ENCODE measurements at regions not wholly inside any gene's neighbourhood (a gene's known extent, or its start where the extent isn't known, plus 50 kb on each side); places are given as distances from the start of the nearest gene placed in this dataset.

DNA sequence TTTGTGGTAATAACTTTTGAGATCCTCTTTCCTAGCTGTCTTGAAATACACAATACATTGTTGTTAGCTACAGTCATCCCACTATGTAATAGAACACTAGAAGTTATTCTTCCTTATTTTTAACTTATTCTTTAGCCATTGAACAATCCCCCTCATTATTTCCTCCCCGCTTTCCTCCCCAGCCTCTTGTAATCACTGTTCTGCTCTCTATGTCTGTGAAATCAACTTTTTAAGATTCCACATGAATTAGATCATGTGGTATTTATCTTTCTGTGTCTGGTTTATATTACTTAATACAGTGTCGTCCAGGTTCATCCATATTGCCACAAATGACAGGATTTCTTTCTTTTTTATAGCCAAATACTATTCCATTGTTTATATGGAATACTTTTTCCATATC is 72.9 kb downstream of the SLC10A2 start:
- DNase-seq: no peak

DNA sequence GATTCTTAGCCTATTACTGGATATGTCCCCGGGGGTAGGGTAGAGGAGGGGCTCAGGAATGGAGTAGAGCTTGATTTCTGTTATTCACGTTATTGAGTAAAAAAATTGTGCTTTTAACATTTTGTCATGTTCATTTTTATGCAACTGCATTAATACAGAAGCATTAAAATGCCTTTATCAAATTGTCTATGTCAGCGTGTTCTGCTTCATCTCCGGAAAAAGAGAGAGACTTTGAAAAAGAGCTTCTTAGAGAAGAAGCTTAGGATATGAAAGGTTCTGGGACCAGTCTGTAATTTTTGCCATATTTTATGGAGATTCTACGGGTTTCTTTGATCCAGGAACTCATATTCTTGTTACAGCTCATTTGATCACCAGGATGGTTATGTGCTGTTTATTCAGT is 82.0 kb downstream of the SLC10A2 start:
- DNase-seq: no peak

DNA sequence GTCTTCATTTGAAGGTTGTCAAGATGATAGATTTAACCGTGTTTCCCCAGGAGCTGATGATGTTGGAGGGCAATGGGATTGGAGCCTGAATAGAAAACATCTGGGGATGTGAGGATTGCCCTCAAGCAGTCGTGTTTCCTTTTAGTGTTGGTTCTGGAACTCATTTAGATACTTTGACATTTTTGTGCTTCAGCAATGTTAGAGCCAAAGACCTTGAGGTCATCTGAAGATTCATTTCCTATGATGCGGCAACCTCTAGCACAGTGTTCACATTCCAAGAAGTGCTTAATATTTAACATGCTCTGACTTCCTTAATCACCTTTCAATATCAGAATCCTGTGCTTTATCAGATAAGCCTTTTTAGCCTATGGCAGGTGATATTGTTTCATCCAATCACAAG is 82.7 kb downstream of the SLC10A2 start:
- DNase-seq: peak; percentile 63

DNA sequence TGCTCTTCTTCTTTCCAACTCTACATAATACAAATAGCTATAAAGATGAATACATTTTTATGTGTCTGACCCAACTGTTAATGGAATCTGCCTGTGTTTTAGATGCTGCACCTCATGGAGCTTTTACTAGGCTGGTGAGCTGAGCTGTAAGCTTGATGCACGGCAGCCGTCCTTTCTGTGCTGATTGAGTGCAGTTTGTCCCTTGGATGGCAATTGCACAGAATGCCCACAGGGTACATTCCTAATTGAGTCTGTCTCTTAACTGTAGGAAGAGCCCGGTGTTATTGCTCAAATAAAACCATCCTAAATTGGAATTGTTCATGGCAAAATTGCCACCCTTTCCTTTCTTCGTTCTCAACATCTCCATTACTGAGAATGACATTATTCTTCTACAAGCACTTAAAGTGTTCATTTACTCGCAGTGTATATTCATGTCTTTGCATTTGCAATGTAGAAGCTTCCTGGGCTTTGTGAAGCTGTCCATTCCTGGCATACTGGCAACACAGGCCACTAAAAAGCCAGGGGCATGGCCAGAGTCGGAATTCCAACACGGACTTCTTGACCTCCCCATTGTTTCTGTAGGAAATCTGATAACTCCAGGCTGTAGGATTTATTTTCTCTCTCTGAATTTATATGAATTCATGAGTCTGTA is 85.8 kb downstream of the SLC10A2 start:
- no peak for DNase-seq

DNA sequence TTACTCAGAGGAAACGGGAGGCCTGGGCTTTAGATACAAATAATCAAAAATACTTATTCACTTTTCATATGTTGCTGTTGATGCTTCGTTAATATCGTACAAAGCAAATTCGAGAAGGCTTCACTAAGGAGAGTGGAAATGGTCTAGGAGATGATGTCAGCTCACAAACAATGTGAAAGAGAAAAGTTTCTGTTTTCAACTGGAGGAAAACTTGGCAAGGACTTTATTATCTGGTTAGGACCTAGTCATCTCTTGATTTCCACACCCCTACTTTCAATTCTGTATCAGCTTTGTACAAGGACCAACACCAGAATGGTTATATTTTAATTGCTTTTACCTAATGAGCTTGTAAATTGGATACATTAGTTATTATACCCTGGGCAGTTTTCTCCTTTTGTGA is 88.0 kb downstream of the SLC10A2 start:
- DNase-seq: peak; percentile 11

DNA sequence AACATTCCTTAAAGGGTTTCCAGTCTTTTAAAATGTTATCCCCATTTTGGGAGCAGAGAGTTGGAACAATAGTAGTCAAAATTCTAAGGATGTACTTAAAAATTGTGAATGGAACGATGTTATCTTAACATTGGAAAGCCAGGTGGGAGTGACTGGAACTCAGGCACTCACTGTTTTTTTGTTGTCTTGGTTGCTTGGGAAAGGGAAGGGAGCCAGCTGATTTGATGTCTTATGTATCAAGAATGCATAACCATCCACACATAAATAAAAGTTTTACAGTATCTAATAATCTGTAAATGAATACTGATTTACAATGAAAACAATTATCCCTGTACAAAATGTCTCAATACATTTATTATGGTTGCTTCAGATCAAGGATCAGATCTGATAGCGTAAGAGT is 88.7 kb downstream of the SLC10A2 start:
- peak; percentile 4 for DNase-seq

DNA sequence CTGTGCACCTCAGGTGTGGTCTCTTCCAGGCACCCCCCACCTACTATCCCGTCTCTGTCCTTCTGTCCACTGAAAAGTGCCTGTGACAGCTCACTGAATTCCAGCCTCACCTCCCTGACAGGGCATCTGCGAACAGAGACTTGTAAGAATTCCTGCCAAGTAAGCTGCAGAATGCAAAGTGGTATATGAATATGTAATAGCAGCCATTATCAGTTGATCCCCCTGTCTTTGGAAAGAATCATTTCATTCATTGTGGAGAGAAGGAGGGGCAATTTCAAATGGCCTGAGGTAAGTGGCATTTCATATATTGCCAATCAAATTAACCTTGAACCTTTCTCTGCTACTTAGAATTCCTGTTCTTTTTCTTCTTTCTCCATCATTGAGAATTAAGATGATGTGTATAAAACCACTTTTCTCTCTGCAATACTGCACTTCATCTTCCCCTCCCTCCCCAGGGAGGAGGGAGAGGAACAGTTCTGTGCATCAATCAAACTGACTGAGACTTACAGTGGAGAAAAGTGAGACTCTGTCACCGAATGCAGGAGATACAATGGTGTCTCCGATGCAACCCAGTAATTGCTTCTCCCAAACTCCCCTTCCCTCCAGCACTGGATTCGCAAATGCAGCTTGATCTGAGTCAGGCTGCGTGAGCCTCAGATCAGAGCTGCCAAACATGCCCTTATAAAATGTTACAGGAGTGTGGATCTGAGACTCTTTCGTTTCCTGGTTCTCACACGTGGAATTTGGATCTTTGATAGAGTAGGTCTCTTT is 91.7 kb downstream of the SLC10A2 start:
- DNase-seq: no peak

DNA sequence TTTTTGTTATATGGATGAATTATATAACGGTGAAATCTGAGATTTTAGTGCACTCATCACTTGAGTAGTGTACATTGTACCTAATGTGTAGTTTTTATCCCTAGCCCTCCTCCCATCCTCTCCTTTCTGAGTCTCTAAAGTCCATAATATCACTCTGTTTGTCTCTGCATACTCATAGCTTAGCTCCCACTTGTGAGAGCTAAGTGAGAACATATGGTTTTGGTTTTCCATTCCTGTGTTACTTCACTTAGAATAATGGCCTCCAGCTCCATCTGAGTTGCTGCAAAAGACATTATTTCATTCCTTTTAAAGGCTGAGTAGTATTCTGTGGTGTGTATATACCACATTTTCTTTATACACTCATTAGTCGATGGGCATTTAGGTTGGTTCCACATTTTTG is 94.0 kb downstream of the SLC10A2 start:
- no peak for DNase-seq

DNA sequence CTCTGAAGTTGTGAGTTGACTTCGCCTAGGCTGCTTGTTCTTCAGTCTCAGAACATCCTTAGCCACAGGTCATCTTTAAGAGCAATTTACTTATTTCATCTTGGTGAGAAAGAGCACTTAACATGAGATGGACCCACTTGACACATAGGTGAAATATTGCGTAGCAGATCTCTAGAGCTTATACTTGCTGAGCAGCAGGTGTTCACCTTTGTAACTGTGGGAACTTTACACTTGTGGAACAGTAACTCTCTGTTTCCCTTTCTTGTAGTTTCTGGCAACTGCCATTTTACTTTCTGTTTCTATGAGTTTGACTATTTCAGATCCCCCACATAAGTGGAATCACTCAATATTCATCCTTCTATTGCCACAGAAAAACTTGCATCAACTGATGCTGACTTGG is 95.7 kb downstream of the SLC10A2 start:
- no peak for DNase-seq

DNA sequence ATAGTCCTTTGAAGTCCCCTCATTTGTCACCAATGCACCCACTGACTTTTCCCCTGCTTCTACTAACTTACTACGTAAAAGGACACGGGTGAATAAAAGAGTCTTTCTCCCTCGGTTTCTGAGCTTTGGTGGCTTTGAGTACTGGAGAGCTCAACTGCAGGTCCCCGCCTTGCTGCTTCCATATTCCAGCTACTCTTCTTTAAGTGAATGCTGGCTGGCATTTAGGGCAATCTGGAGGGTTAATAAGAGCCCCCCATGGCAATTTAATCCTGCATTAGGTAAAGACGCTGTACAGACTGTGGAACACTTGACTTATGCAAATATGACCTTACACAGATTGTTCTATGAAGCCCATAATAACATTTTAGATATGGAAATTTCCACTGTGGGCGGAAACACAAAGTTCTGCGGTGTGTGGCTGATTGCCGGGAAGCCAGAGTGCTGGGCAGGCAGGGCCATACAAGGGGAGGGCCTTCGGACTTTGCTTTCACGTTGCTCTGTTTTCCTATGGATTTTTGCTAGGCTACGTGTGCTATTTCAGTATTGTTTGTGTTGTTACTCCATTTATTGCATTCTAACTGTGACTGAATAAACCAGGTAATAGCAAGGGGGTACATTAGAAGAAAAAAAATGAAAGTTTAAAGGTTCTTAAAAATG is 97.5 kb downstream of the SLC10A2 start:
- DNase-seq: no peak

DNA sequence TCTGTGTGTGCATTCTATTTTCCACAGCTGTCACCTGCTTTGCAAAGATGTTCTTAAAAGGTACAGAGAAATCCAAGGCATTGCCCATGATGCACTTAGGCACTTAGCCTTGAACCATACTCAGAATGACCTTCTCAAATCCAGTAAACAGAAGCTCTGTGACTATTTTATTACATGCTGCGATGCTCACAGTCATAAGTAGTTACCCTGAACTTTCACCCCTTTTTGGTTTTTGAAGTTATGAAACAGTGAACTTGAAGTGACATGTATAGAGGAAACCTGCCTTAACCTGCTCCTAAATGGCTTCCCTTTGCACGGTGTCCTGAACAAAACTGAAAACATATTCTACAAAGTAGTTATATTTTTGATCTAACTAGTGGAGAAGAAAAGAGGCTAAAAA is 100.4 kb downstream of the SLC10A2 start:
- DNase-seq: no peak

DNA sequence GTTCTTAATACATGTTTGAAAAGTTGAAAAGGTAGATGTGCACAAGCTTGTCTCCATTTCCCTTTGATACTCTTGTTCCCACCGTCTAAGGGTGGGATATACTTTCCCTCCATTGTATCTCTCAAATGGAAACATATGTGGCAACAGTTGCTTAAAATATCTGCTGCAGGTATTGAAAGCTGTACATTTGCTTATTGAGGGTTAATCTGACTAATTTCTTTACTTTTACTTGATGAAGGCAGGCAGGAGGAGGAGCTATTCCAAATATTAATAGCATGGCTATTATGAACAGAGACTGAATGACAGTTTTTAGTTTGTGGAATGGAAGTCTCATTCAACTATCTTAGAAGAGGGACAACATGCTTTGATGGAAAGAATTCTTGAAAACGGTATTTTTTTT is 103.8 kb downstream of the SLC10A2 start:
- no peak for DNase-seq

DNA sequence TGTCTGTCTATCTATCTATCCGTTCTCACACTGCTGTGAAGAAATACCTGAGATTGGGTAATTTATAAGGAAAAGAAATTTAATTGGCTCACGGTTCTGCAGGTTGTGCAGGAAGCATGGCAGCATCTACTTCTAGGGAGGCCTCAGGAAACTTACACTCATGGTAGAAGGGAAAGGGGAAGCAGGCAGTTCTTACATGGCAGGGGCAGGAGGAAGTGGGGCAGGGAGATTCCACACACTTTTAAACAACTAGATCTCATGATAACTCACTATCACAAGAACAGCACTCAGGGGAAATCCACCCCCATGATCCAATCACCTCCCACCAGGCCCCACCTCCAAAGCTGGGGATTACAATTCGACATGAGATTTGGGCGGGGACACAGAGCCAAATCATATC is 105.3 kb downstream of the SLC10A2 start:
- DNase-seq: no peak

DNA sequence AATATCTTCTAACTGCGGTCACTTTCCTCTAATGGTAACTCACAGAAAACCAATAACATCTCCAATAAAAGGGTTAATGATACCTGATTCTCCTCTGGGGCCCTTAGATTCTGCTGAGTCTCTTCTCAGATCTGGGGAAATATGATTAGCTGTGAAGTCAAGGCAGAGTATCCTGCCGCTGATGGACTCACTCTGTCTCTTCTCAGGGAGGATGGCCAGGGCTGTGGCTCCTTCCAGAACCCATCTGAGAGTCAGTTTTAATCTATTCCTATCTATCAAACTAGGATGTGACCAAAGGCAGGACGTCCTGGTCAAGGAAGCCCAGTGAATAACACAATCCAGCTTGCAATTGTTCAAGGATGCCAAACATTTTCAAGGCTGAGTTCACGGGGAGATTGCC is 109.8 kb downstream of the SLC10A2 start:
- DNase-seq: no peak

DNA sequence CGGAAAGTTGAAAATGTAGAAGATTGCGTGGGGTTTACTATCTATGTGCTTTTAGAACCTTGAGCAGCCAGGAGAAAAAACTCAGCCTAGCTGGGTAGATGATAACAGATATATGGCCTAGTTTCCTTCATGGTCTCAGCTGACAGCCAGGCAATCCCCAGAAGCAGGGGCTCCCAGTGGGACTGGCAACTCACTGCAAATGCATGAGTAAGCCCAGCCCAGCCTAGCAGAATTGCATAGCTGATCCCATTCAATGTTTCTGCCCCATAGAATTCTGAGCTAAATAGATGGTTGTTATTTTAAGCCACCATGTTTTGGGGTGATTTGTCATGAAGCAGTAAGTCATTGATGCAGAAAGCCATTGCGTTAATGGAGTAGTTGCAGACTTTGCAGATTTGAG is 108.5 kb downstream of the ERCC5 start:
- DNase-seq: no peak

DNA sequence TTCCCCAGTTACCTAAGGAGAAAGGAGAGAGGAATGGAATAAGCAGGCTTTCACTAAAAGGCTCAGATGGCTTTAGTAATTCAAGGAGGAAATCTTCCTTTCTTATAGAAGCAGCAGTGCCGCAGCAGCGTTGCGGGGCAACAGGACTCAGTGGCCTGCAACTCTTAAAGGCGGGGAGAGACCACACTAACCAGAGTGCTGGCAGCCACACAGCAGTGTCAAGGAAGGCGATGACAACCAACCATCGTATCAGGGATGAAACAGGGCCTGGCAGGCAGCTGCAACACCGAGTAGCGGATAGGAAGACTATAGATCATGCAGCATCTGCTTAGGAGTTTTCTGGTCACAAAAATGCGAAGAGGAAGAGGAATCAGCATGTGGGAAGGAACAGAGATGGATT is 106.0 kb downstream of the ERCC5 start:
- no peak for DNase-seq

DNA sequence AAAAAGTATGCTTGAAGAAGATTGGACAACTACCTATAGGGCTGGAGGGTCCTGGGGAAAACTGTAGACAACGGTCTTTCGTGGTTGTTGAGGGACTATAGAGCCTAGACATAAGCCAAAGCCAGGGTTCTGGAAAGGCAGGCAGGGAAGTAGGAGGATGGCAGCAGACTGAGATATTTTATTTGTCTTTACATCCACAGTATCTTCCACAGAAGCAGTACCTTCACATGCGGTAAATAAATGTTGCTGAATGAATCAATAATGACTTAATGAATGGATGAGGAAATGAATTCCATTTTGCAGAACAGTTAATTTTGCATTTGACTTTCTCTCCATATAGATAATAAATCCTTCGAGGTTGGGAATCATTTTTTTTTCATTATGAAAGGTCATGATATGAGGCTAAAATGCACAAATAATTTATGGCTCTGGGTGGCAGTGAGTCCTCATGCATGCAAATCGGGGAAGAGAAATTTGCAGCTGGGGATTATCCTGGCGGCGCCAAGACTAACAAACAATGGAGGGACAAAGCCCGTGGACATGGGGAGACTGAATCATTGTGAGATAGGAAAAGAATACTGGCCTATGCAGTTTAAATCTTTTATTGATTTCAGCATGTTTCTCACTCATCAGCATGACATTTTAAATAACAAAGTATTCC is 102.0 kb downstream of the ERCC5 start:
- DNase-seq: no peak

DNA sequence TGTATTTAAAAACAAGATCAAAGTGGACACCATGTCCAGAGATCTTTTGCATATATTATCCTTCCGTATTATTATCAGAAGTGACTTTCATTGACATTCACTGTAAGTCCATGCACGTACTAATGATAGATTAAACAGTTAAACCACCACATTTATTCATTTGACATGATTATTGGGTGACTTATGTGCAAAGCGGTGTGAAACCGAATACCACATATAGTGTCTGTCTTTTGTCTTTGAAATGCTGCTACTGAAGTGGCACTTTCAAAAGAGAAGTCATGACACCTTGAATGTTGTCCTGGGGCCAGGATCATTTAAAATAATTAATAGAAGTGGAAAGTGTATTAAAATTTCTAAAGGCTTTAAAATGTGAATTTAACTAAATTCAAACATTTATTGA is 100.1 kb downstream of the ERCC5 start:
- no peak for DNase-seq

DNA sequence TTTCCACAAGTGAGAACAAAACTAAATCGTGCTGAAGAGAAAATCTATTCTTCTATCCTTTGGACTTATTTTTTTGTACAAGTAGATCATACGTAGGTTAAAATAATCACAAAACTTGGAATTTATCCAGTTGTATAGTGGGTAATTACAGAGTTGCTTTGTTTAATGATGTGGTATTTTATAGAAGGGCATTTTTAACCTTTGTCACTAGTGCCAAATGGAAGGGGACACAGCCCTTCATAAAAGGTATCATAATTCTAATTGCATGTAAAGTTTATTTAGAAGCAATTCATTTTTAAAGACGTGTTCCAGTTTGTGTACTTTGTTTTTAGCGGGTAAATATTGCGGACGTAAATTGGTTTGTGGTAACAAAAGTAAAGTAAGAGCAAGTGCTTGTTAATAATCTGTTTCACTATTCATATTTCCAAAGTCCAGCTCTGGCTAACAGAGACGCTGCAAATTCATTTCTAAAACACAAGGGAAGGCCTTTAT is 99.5 kb downstream of the ERCC5 start:
- no peak for DNase-seq

DNA sequence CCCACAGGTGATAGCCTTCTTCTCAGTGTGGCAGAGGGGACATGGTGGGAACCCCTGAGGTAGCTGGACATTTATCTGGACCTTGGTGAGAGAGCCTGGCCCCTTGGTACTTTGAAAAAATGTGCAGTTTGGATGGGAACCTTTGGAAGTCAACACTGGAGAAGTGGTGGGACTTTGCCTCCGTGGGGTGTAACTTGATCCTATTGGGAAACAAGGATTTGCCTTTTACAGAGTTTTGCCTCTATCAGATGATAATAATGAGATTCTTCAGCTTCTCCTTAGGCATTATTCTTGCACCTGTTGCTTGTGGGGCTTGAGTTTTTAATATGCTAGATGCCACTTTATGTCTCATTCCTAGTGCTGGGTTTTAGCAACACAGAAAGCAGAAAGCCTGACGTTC is 99.0 kb downstream of the ERCC5 start:
- DNase-seq: no peak

DNA sequence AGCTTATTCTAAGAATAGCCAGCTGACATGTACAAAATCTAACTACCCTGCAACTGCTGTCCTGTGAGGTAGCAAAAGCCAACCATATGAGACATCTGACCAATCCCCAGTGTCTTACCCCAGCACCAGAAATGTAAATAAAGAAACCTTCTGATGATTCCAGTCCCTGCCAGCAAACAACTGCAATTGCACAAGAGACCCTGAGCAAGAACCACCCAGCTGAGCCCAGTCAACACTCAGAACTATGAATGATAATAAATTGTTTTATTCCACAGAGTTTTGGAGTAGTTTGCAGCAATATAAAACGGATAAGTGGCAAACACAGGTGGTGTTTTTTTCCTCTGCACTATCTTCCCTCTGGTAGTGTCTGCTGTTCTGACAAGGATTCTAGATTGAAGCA is 94.9 kb downstream of the ERCC5 start:
- no peak for DNase-seq

DNA sequence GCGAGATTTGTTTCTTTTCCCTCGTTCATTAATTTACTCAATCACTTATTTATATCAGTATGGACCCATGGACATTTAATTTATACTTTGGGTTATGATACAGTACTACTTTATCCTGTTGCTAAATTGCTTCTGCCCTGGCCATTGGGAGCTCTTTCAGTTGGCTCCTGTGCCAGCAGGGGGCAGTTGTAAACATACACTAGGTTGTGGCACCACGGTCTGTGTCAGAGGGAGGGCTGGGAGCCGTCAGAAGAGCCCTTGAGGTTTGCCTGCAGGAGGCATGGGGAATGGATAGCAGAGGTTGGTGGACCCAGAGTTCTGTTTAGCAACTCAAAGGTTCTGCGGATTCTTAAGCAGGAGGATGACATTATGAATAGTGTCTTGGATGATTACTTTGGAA is 94.3 kb downstream of the ERCC5 start:
- no peak for DNase-seq

DNA sequence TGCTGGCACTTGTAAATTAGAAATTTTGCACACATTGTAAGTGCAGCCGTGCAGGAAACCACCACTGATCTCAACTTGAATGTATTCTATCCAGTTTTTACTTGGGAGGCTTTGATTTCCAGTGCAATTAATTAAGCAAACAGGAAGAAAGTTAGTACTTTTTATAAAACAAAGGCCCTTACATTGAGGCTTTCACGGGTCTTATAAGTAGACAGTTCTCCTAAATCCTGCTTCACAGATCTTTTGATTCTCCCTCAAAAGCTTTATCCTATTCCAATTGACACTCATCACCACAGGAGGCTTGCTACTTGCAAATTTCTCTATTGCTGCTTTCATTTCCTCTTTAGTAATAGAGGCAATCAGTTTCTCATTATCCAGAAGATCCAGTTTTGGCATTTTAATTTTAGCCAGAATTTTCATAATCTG is 90.1 kb downstream of the ERCC5 start:
- DNase-seq: no peak
